ENCODE measurements at regions not wholly inside any gene's neighbourhood (a gene's known extent, or its start where the extent isn't known, plus 50 kb on each side); places are given as distances from the start of the nearest gene placed in this dataset.

- ATAC-seq (ENCODE audit: low read depth) (no peak), DNase-seq (no peak)
- Histone ChIP-seq H3K9ac (ENCODE audit: low read length) (no peak overlapping the region), H2AFZ (ENCODE audit: insufficient read depth, low read depth, low read length, poor library complexity, severe bottlenecking) (no peak overlapping the region), H3K9me3 (ENCODE audit: control extremely low read depth in 1 of 3, control insufficient read depth in 2 of 3, insufficient read depth in 1 of 3, low read length in 2 of 3) (peaks cover 0 to 10% (median 1%) of the 10 kb centered on the region in 3 donors), H4K20me1 (ENCODE audit: control insufficient read depth, insufficient read depth, low read length, poor library complexity, severe bottlenecking) (no peaks in the 10 kb centered on the region), H3K4me3 (ENCODE audit: control extremely low read depth in 1 of 5, extremely low read depth in 1 of 5, insufficient read depth in 1 of 5, low read depth in 2 of 5, low read length in 4 of 5) (no peak overlapping the region), H3K4me1 (ENCODE audit: control insufficient read depth in 2 of 2, insufficient read depth in 2 of 2, low read length in 2 of 2) (no peaks in the 10 kb centered on the region), H3K36me3 (replicated peaks in 1 of 2; ENCODE audit: control extremely low read depth in 1 of 2, control insufficient read depth in 1 of 2, extremely low read depth in 1 of 2, insufficient read depth in 2 of 2, low read length in 1 of 2) (no peaks in the 10 kb centered on the region), H3K27me3 (replicated peaks in 1 of 4; ENCODE audit: control extremely low read depth in 1 of 4, control insufficient read depth in 3 of 4, insufficient read depth in 4 of 4, low read length in 3 of 4) (no peaks in the 10 kb centered on the region), H3K27ac (ENCODE audit: low read length in 2 of 2) (no peak overlapping the region), H3K79me2 (ENCODE audit: control insufficient read depth, insufficient read depth, low read length) (no peaks in the 10 kb centered on the region), H3K4me2 (replicated peaks; ENCODE audit: low read depth, low read length, poor library complexity, severe bottlenecking) (no peak overlapping the region)
- no peak overlapping the region for H3K27ac Mint-ChIP-seq
- no peak overlapping the region for H3K4me3 Mint-ChIP-seq
- CTCF ChIA-PET: no interaction called here
- TF ChIP-seq EZH2 (IDR thresholded peaks at IDR 0.05; ENCODE audit: borderline replicate concordance, insufficient read depth, low read depth, low read length, poor library complexity, severe bottlenecking) (no peak), CTCF (IDR thresholded peaks at IDR 0.05) (no peak)
- intact Hi-C loops (cut with micrococcal nuclease): no loop called here
- no peaks in the 10 kb centered on the region for H3K4me1 Mint-ChIP-seq
- no peaks in the 10 kb centered on the region for H3K9me3 Mint-ChIP-seq (ENCODE audit: insufficient read depth)
- no peaks in the 10 kb centered on the region for H3K27me3 Mint-ChIP-seq
- POLR2A ChIA-PET: no interaction called here
Measured at GRCh38 chr4:107330916-107331315, 294.8 kb upstream of the DKK2 start.

GRCh38 chr4:107319386-107319785 lies 283.3 kb upstream of the DKK2 start:
- DNase-seq: no peak
- ChIA-PET CTCF (no interaction called here), POLR2A (no interaction called here)
- Mint-ChIP-seq H3K4me1 (no peaks in the 10 kb centered on the region), H3K9me3 (ENCODE audit: insufficient read depth) (no peaks in the 10 kb centered on the region), H3K4me3 (no peak overlapping the region), H3K27ac (no peak overlapping the region), H3K27me3 (no peaks in the 10 kb centered on the region)
- no peak for ATAC-seq (ENCODE audit: low read depth)
- no peaks in the 10 kb centered on the region for H3K4me1 ChIP-seq (ENCODE audit: control insufficient read depth in 2 of 2, insufficient read depth in 2 of 2, low read length in 2 of 2)
- H3K27me3 ChIP-seq (replicated peaks in 1 of 4; ENCODE audit: control extremely low read depth in 1 of 4, control insufficient read depth in 3 of 4, insufficient read depth in 4 of 4, low read length in 3 of 4): no peaks in the 10 kb centered on the region
- H4K20me1 ChIP-seq (ENCODE audit: control insufficient read depth, insufficient read depth, low read length, poor library complexity, severe bottlenecking): no peaks in the 10 kb centered on the region
- H3K9me3 ChIP-seq (ENCODE audit: control extremely low read depth in 1 of 3, control insufficient read depth in 2 of 3, insufficient read depth in 1 of 3, low read length in 2 of 3): peaks cover 0 to 4% (median 1%) of the 10 kb centered on the region in 3 donors
- H2AFZ ChIP-seq (ENCODE audit: insufficient read depth, low read depth, low read length, poor library complexity, severe bottlenecking): no peak overlapping the region
- H3K4me2 ChIP-seq (replicated peaks; ENCODE audit: low read depth, low read length, poor library complexity, severe bottlenecking): no peak overlapping the region
- no peak overlapping the region for H3K27ac ChIP-seq (ENCODE audit: low read length in 2 of 2)
- H3K79me2 ChIP-seq (ENCODE audit: control insufficient read depth, insufficient read depth, low read length): no peaks in the 10 kb centered on the region
- no peaks in the 10 kb centered on the region for H3K36me3 ChIP-seq (replicated peaks in 1 of 2; ENCODE audit: control extremely low read depth in 1 of 2, control insufficient read depth in 1 of 2, extremely low read depth in 1 of 2, insufficient read depth in 2 of 2, low read length in 1 of 2)
- intact Hi-C loops (cut with micrococcal nuclease): no loop called here
- no peak for TF ChIP-seq EZH2 (IDR thresholded peaks at IDR 0.05; ENCODE audit: borderline replicate concordance, insufficient read depth, low read depth, low read length, poor library complexity, severe bottlenecking)
- no peak for TF ChIP-seq CTCF (IDR thresholded peaks at IDR 0.05)
- H3K9ac ChIP-seq (ENCODE audit: low read length): no peak overlapping the region
- no CpG with 5 or more reads among the region's 1 CpG for WGBS (ENCODE audit: insufficient coverage)
- H3K4me3 ChIP-seq (ENCODE audit: control extremely low read depth in 1 of 5, extremely low read depth in 1 of 5, insufficient read depth in 1 of 5, low read depth in 2 of 5, low read length in 4 of 5): no peak overlapping the region

Measured in B cell (primary cell).